ENCODE measurements at regions not wholly inside any gene's neighbourhood (a gene's known extent, or its start where the extent isn't known, plus 50 kb on each side); places are given as distances from the start of the nearest gene placed in this dataset.

DNA sequence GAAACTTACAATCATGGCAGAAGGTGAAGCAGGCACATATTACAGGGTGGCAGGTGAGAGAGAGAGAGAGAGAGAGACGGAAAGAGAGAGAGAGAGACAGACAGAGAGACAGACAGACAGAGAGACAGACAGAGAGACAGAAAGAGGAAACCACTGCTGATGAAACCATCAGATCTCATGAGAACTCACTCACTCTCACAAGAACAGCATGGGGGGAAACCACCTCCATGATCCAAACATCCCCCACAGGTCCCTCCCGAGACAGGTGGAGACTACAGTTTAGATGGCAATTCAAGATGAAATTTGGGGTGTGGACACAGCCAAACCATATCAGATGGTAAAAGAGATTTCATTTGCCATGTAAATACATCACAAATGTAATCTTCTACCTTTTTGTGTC lies 708.1 kb downstream of the MRPL39 start:
- H3K27ac ChIP-seq (ENCODE audit: low read depth in 1 of 2, low read length in 2 of 2): no peak overlapping the region
- H3K27me3 ChIP-seq (ENCODE audit: control insufficient read depth in 4 of 4, insufficient read depth in 4 of 4, low read length in 3 of 4): no peaks in the 10 kb centered on the region
- H3K4me1 ChIP-seq (ENCODE audit: control insufficient read depth in 4 of 4, insufficient read depth in 4 of 4, low read length in 3 of 4): no peaks in the 10 kb centered on the region
- no peak for DNase-seq (ENCODE audit: low spot score)
- H3K36me3 ChIP-seq (ENCODE audit: control insufficient read depth in 4 of 4, insufficient read depth in 3 of 4, low read depth in 1 of 4, low read length in 3 of 4): no peaks in the 10 kb centered on the region
- H3K4me3 ChIP-seq (ENCODE audit: low read depth in 1 of 3, low read length in 3 of 3): no peak overlapping the region
- H3K9ac ChIP-seq (ENCODE audit: low read depth in 1 of 2, low read length in 2 of 2): no peak overlapping the region
- WGBS: 58% methylated on average over 2 of the region's 2 CpGs
- TF ChIP-seq, protein P1, sequence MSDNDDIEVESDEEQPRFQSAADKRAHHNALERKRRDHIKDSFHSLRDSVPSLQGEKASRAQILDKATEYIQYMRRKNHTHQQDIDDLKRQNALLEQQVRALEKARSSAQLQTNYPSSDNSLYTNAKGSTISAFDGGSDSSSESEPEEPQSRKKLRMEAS (IDR thresholded peaks at IDR 0.05): no peak
- TF ChIP-seq YY1 (IDR thresholded peaks at IDR 0.05) (no peak), RXRA (IDR thresholded peaks at IDR 0.05) (no peak), CTCF (IDR thresholded peaks at IDR 0.05; ENCODE audit: low read depth, low read length, missing input control) (no peak), TAF1 (conservative IDR thresholded peaks at IDR 0.05) (no peak), FOXA1 (IDR thresholded peaks at IDR 0.05) (no peak), EGR1 (IDR thresholded peaks at IDR 0.05; ENCODE audit: low read depth in 2 of 2) (no peak), RAD21 (IDR thresholded peaks at IDR 0.05) (no peak), SP1 (IDR thresholded peaks at IDR 0.05) (no peak), HNF4G (IDR thresholded peaks at IDR 0.05) (no peak), NR2F2 (IDR thresholded peaks at IDR 0.05) (no peak), GABPA (IDR thresholded peaks at IDR 0.05 in 1 of 2, conservative IDR thresholded peaks at IDR 0.05 in 1 of 2) (no peak), FOXA2 (IDR thresholded peaks at IDR 0.05) (no peak), HNF4A (conservative IDR thresholded peaks at IDR 0.05) (no peak), JUND (IDR thresholded peaks at IDR 0.05) (no peak)
- TF ChIP-seq, protein P2, sequence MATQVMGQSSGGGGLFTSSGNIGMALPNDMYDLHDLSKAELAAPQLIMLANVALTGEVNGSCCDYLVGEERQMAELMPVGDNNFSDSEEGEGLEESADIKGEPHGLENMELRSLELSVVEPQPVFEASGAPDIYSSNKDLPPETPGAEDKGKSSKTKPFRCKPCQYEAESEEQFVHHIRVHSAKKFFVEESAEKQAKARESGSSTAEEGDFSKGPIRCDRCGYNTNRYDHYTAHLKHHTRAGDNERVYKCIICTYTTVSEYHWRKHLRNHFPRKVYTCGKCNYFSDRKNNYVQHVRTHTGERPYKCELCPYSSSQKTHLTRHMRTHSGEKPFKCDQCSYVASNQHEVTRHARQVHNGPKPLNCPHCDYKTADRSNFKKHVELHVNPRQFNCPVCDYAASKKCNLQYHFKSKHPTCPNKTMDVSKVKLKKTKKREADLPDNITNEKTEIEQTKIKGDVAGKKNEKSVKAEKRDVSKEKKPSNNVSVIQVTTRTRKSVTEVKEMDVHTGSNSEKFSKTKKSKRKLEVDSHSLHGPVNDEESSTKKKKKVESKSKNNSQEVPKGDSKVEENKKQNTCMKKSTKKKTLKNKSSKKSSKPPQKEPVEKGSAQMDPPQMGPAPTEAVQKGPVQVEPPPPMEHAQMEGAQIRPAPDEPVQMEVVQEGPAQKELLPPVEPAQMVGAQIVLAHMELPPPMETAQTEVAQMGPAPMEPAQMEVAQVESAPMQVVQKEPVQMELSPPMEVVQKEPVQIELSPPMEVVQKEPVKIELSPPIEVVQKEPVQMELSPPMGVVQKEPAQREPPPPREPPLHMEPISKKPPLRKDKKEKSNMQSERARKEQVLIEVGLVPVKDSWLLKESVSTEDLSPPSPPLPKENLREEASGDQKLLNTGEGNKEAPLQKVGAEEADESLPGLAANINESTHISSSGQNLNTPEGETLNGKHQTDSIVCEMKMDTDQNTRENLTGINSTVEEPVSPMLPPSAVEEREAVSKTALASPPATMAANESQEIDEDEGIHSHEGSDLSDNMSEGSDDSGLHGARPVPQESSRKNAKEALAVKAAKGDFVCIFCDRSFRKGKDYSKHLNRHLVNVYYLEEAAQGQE (IDR thresholded peaks at IDR 0.05): no peak
- TF ChIP-seq, protein P3, sequence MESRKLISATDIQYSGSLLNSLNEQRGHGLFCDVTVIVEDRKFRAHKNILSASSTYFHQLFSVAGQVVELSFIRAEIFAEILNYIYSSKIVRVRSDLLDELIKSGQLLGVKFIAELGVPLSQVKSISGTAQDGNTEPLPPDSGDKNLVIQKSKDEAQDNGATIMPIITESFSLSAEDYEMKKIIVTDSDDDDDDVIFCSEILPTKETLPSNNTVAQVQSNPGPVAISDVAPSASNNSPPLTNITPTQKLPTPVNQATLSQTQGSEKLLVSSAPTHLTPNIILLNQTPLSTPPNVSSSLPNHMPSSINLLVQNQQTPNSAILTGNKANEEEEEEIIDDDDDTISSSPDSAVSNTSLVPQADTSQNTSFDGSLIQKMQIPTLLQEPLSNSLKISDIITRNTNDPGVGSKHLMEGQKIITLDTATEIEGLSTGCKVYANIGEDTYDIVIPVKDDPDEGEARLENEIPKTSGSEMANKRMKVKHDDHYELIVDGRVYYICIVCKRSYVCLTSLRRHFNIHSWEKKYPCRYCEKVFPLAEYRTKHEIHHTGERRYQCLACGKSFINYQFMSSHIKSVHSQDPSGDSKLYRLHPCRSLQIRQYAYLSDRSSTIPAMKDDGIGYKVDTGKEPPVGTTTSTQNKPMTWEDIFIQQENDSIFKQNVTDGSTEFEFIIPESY (IDR thresholded peaks at IDR 0.05): no peak
- TF ChIP-seq, protein P4, sequence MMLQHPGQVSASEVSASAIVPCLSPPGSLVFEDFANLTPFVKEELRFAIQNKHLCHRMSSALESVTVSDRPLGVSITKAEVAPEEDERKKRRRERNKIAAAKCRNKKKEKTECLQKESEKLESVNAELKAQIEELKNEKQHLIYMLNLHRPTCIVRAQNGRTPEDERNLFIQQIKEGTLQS (IDR thresholded peaks at IDR 0.05): no peak
- peaks cover 0 to 5% (median 0%) of the 10 kb centered on the region in 4 donors for H3K9me3 ChIP-seq (ENCODE audit: control insufficient read depth in 4 of 4, low read length in 3 of 4)
